GM12874 (cell line): ENCODE measurements at regions not wholly inside any gene's neighbourhood (a gene's known extent, or its start where the extent isn't known, plus 50 kb on each side); places are given as distances from the start of the nearest gene placed in this dataset.

Experiments
- CTCF ChIP-seq: IDR thresholded peaks from 2 replicates; pipeline ENCODE4 v1.5.1; 2011; ENCODE audit warnings: low read depth, mild to moderate bottlenecking, control low read depth, low read length, moderate library complexity; ENCODE audit not compliant: insufficient read depth

DNA sequence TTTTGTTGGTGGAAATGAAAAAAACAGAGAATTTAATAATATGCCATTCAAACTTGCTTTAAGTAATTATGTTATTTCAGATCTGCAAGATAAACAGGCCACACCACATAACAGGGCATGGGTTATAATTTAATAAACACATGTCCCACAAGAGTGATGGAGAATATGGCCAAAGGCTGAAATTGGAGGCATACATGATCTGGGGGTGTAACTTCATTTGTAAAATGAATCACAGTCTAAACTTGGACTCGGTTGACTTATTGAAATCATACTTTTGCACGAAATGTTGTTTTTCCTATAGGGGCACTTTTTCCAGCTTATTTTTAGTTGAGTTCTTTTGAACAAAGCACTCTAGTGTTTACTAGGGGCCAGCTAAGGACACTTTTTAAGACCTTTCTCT, 151.6 kb downstream of the TMEM26 start:
- TF ChIP-seq CTCF: no peak

- no peak for TF ChIP-seq CTCF
These were observed 153.3 kb downstream of the TMEM26 start for GRCh38 chr10:61299841-61300240.

GRCh38 chr10:61299156-61299555, 154.0 kb downstream of the TMEM26 start:
- no peak for TF ChIP-seq CTCF

DNA sequence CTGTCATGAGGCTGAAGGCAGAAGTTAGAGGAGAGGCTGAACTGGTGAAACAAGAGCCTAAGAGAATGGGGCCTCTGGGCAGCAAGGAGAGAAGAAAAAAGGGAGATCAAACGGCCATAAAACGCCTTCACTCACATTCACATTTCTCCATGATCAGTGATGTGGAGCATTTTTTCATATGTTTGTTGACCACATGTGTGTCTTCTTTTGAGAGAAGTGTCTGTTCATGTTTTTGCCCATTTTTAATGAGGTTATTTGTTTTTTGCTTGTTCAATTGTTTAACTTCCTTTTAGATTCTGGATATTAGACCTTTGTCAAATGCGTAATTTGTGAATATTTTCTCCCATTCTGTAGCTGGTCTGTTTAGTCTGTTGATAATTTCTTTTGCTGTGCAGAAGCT, 155.0 kb downstream of the TMEM26 start:
- no peak for TF ChIP-seq CTCF

DNA sequence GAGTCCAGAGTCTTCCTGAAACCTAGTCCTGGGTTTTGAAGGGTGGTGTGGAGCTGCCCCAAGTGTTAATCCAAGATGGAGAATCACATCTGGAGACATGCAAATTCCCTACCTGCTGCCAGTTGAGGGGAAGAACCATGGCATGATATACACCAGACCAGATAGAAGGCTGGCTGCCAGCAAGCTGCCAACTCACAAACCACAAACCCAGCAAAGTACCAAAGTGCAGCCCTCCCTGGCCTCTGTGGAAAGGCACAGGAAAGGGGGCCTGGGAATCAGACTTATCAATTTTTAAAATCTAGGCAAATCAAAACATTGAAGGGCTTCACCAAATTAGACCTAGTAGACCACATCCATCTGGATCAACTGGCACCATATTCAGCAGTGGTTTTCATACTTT, 157.0 kb downstream of the TMEM26 start:
- no peak for TF ChIP-seq CTCF

DNA sequence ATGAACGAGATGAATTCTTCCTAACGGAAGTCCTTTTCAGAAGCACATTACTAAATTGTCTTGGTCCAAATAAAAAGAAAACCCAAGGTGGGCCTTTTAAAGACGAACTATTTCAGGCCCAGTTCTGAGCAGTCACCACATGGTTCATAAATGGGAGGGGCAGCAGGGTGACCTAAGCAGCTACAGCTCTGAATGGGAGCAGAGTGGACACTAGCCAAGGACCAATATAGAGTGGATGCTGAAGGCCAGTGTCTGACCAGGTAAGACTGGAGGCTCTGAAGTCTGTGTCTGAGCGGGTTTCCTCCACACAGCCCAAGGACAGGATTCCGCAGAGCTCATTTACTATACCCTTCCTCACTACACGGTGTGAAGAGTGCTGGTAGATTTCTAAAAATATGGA, 159.1 kb downstream of the TMEM26 start:
- TF ChIP-seq CTCF: no peak

DNA sequence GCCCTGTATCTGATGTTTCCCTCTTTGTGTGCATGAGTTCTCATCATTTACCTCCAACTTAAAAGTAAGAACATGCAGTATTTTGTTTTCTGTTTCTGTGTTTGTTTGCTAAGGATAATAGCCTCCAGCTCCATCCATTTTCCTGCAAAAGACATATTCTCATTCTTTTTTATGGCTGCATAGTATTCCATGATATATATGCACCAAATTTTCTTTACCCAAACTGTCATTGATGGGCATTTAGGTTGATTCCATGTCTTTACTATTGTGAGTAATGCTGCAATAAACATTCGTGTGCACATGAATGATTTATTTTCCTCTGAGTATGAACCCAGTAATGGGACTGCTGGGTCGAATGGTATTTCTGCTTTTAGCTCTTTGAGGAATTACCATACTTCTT, 163.4 kb downstream of the TMEM26 start:
- no peak for TF ChIP-seq CTCF

GRCh38 chr10:61286686-61287085, 166.5 kb downstream of the TMEM26 start:
- no peak for TF ChIP-seq CTCF
